ENCODE measurements at regions not wholly inside any gene's neighbourhood (a gene's known extent, or its start where the extent isn't known, plus 50 kb on each side); places are given as distances from the start of the nearest gene placed in this dataset.
"Not testable (repeated sequence)": the region's sequence is repeated elsewhere in the genome, so short reads cannot be mapped to it uniquely, and the experiment has no call there.

GRCh38 chr3:101973163-101973505, 123.8 kb downstream of the NFKBIZ start:
- Histone ChIP-seq H3K27me3 (ENCODE audit: insufficient read depth, low read depth, low read length) (no peaks in the 10 kb centered on the region), H3K79me2 (replicated peaks; ENCODE audit: insufficient read depth, low read length) (no peaks in the 10 kb centered on the region), H4K20me1 (ENCODE audit: insufficient read depth) (no peaks in the 10 kb centered on the region), H3K9me3 (ENCODE audit: low read length) (no peaks in the 10 kb centered on the region), H3K36me3 (ENCODE audit: insufficient read depth, low read length) (no peaks in the 10 kb centered on the region), H3K9ac (ENCODE audit: low read length) (no peak overlapping the region), H3K4me2 (ENCODE audit: low read length) (no peak overlapping the region), H2AFZ (ENCODE audit: low read depth, low read length) (no peak overlapping the region), H3F3A (ENCODE audit: insufficient read depth, low read length, poor library complexity, severe bottlenecking) (no peaks in the 10 kb centered on the region), H3K9me2 (ENCODE audit: insufficient read depth, low read length) (no peaks in the 10 kb centered on the region), H3K27ac (ENCODE audit: low read length) (no peak overlapping the region), H3K4me3 (ENCODE audit: low read length) (no peak overlapping the region)
- no peak for TF ChIP-seq MXI1 (conservative IDR thresholded peaks at IDR 0.05; ENCODE audit: poor library complexity, severe bottlenecking)

GRCh38 chr3:101975415-101975814, 126.1 kb downstream of the NFKBIZ start:
- H3K4me3 ChIP-seq (ENCODE audit: low read length); H3K27ac ChIP-seq (ENCODE audit: low read length); H3K9ac ChIP-seq (ENCODE audit: low read length); H2AFZ ChIP-seq (ENCODE audit: low read depth, low read length); H3K79me2 ChIP-seq (replicated peaks; ENCODE audit: insufficient read depth, low read length); H3K27me3 ChIP-seq (ENCODE audit: insufficient read depth, low read depth, low read length); H3K36me3 ChIP-seq (ENCODE audit: insufficient read depth, low read length); H4K20me1 ChIP-seq (ENCODE audit: insufficient read depth); H3K4me2 ChIP-seq (ENCODE audit: low read length); H3F3A ChIP-seq (ENCODE audit: insufficient read depth, low read length, poor library complexity, severe bottlenecking); H3K9me3 ChIP-seq (ENCODE audit: low read length); H3K9me2 ChIP-seq (ENCODE audit: insufficient read depth, low read length): not testable (repeated sequence)

GRCh38 chr3:101976473-101976872, 127.2 kb downstream of the NFKBIZ start:
- Histone ChIP-seq H4K20me1 (ENCODE audit: insufficient read depth) (no peaks in the 10 kb centered on the region), H3K79me2 (replicated peaks; ENCODE audit: insufficient read depth, low read length) (no peaks in the 10 kb centered on the region), H3K4me3 (ENCODE audit: low read length) (no peak overlapping the region), H3K36me3 (ENCODE audit: insufficient read depth, low read length) (no peaks in the 10 kb centered on the region), H3K4me2 (ENCODE audit: low read length) (no peak overlapping the region), H2AFZ (ENCODE audit: low read depth, low read length) (no peak overlapping the region), H3K27me3 (ENCODE audit: insufficient read depth, low read depth, low read length) (no peaks in the 10 kb centered on the region), H3K9me2 (ENCODE audit: insufficient read depth, low read length) (no peaks in the 10 kb centered on the region), H3K9me3 (ENCODE audit: low read length) (no peaks in the 10 kb centered on the region), H3K27ac (ENCODE audit: low read length) (no peak overlapping the region), H3F3A (ENCODE audit: insufficient read depth, low read length, poor library complexity, severe bottlenecking) (no peaks in the 10 kb centered on the region), H3K9ac (ENCODE audit: low read length) (no peak overlapping the region)
- TF ChIP-seq RAD21 (conservative IDR thresholded peaks at IDR 0.05) (no peak), SMC3 (conservative IDR thresholded peaks at IDR 0.05; ENCODE audit: poor library complexity) (no peak), EP300 (conservative IDR thresholded peaks at IDR 0.05; ENCODE audit: poor library complexity, severe bottlenecking) (no peak), CTCF (IDR thresholded peaks at IDR 0.05; ENCODE audit: poor library complexity, severe bottlenecking) (no peak), EZH2 (IDR thresholded peaks at IDR 0.05; ENCODE audit: borderline replicate concordance, insufficient read depth, low read length, poor library complexity, severe bottlenecking) (no peak), REST (IDR thresholded peaks at IDR 0.05; ENCODE audit: borderline replicate concordance) (no peak), POLR2AphosphoS5 (IDR thresholded peaks at IDR 0.05) (no peak), MXI1 (conservative IDR thresholded peaks at IDR 0.05; ENCODE audit: poor library complexity, severe bottlenecking) (no peak), TAF1 (IDR thresholded peaks at IDR 0.05; ENCODE audit: low read depth) (no peak)
